ENCODE measurements at regions not wholly inside any gene's neighbourhood (a gene's known extent, or its start where the extent isn't known, plus 50 kb on each side); places are given as distances from the start of the nearest gene placed in this dataset.

- Histone ChIP-seq H3K79me1 (ENCODE audit: low read depth in 1 of 2, low read length in 2 of 2) (no peaks in the 10 kb centered on the region), H2BK5ac (ENCODE audit: low read depth, low read length, poor library complexity, severe bottlenecking) (no peak overlapping the region), H3K18ac (ENCODE audit: low read depth, low read length) (no peak overlapping the region), H4K5ac (ENCODE audit: low read depth, low read length) (no peak overlapping the region), H3K9me1 (ENCODE audit: insufficient read depth, low read length) (no peaks in the 10 kb centered on the region), H3K4me2 (ENCODE audit: low read depth, low read length) (no peak overlapping the region), H2AFZ (replicated peaks; ENCODE audit: low read length, poor library complexity) (no peak overlapping the region), H2BK20ac (ENCODE audit: low read depth, low read length) (no peak overlapping the region), H2BK120ac (ENCODE audit: low read depth, low read length) (no peak overlapping the region), H4K8ac (ENCODE audit: low read depth in 2 of 2, low read length in 2 of 2) (no peak overlapping the region), H3K4me3 (ENCODE audit: insufficient read depth, low read depth, low read length) (no peak overlapping the region), H3K14ac (replicated peaks; ENCODE audit: low read depth, low read length) (no peak overlapping the region), H2AK5ac (ENCODE audit: low read depth, low read length) (no peak overlapping the region), H4K91ac (ENCODE audit: insufficient read depth, low read depth, low read length) (no peak overlapping the region), H3K27me3 (ENCODE audit: control insufficient read depth, insufficient read depth, low read length) (no peaks in the 10 kb centered on the region), H3K36me3 (ENCODE audit: control insufficient read depth, insufficient read depth, low read length) (no peaks in the 10 kb centered on the region), H3K4me1 (ENCODE audit: control insufficient read depth, insufficient read depth, low read length) (no peaks in the 10 kb centered on the region), H3K23ac (ENCODE audit: low read depth, low read length) (no peak overlapping the region), H3K9ac (ENCODE audit: low read depth, low read length) (no peak overlapping the region), H3K9me3 (ENCODE audit: control insufficient read depth, insufficient read depth, low read length) (no peaks in the 10 kb centered on the region), H2AK9ac (replicated peaks; ENCODE audit: low read depth, low read length, poor library complexity) (no peak overlapping the region), H2BK15ac (ENCODE audit: low read depth, low read length) (no peak overlapping the region), H4K20me1 (ENCODE audit: insufficient read depth, low read length) (no peaks in the 10 kb centered on the region), H3K4ac (ENCODE audit: low read depth, low read length) (no peak overlapping the region), H3K56ac (ENCODE audit: extremely low read depth, insufficient read depth, low read length) (no peak overlapping the region), H3K27ac (ENCODE audit: insufficient read depth, low read length) (no peak overlapping the region)
- BruUV-seq (replicated peaks), result no TSS peak
- TF ChIP-seq MAZ (IDR thresholded peaks at IDR 0.05; ENCODE audit: borderline replicate concordance, low read depth, low read length), result no peak
- no peak for TF ChIP-seq RCOR1 (IDR thresholded peaks at IDR 0.05; ENCODE audit: insufficient replicate concordance, low read length)
- TF ChIP-seq USF2 (IDR thresholded peaks at IDR 0.05; ENCODE audit: low read depth, low read length), result no peak
- TF ChIP-seq MXI1 (IDR thresholded peaks at IDR 0.05; ENCODE audit: borderline replicate concordance, low read depth, low read length), result no peak
- TF ChIP-seq ELK1 (IDR thresholded peaks at IDR 0.05; ENCODE audit: borderline replicate concordance, low read depth, low read length), result no peak
- TF ChIP-seq CHD1 (IDR thresholded peaks at IDR 0.05; ENCODE audit: low read depth, low read length), result no peak
- no peak for TF ChIP-seq CEBPB (IDR thresholded peaks at IDR 0.05; ENCODE audit: low read depth, low read length)
- no peak for TF ChIP-seq RFX5 (IDR thresholded peaks at IDR 0.05; ENCODE audit: low read depth, low read length)
- no peak for TF ChIP-seq MAFK (IDR thresholded peaks at IDR 0.05; ENCODE audit: low read depth, low read length)
- TF ChIP-seq NFE2L2 (IDR thresholded peaks at IDR 0.05; ENCODE audit: low read depth, low read length), result no peak
- TF ChIP-seq POLR2A (IDR thresholded peaks at IDR 0.05; ENCODE audit: low read depth, low read length), result no peak
- no peak for TF ChIP-seq RAD21 (IDR thresholded peaks at IDR 0.05; ENCODE audit: low read length)
- TF ChIP-seq FOS (IDR thresholded peaks at IDR 0.05; ENCODE audit: low read depth, low read length), result no peak
- no peak for TF ChIP-seq BHLHE40 (IDR thresholded peaks at IDR 0.05; ENCODE audit: low read depth, low read length)
- no peak for TF ChIP-seq SMC3 (IDR thresholded peaks at IDR 0.05; ENCODE audit: low read depth, low read length)
- TF ChIP-seq, protein P1, sequence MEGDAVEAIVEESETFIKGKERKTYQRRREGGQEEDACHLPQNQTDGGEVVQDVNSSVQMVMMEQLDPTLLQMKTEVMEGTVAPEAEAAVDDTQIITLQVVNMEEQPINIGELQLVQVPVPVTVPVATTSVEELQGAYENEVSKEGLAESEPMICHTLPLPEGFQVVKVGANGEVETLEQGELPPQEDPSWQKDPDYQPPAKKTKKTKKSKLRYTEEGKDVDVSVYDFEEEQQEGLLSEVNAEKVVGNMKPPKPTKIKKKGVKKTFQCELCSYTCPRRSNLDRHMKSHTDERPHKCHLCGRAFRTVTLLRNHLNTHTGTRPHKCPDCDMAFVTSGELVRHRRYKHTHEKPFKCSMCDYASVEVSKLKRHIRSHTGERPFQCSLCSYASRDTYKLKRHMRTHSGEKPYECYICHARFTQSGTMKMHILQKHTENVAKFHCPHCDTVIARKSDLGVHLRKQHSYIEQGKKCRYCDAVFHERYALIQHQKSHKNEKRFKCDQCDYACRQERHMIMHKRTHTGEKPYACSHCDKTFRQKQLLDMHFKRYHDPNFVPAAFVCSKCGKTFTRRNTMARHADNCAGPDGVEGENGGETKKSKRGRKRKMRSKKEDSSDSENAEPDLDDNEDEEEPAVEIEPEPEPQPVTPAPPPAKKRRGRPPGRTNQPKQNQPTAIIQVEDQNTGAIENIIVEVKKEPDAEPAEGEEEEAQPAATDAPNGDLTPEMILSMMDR (conservative IDR thresholded peaks at IDR 0.05; ENCODE audit: low read depth, low read length), result no peak
- WGBS, 2 experiments (ENCODE audit: extremely low coverage in 2 of 2, insufficient read length in 1 of 2), result no CpG with 5 or more reads among the region's 1 CpG
- POLR2A ChIA-PET (ENCODE audit: unreplicated experiment), result no interaction called here
- CTCF ChIA-PET, result no interaction called here
- ATAC-seq (ENCODE audit: low read depth) (no peak), DNase-seq (no peak)
- in situ Hi-C loops (cut with MboI; ENCODE audit: low sequenced_read_pairs) (no loop called here), intact Hi-C loops (cut with micrococcal nuclease) (loop anchor here (10.0 kb wide), 1 partner anchor 304 kb away; no protein-coding TSS in a partner anchor), dilution Hi-C loops (cut with HindIII; ENCODE audit: low sequenced_read_pairs, unreplicated experiment) (no loop called here)
Measured at GRCh38 chr6:155801046-155801445, 345.4 kb upstream of the NOX3 start.
